ENCODE measurements at regions not wholly inside any gene's neighbourhood (a gene's known extent, or its start where the extent isn't known, plus 50 kb on each side); places are given as distances from the start of the nearest gene placed in this dataset.

DNA sequence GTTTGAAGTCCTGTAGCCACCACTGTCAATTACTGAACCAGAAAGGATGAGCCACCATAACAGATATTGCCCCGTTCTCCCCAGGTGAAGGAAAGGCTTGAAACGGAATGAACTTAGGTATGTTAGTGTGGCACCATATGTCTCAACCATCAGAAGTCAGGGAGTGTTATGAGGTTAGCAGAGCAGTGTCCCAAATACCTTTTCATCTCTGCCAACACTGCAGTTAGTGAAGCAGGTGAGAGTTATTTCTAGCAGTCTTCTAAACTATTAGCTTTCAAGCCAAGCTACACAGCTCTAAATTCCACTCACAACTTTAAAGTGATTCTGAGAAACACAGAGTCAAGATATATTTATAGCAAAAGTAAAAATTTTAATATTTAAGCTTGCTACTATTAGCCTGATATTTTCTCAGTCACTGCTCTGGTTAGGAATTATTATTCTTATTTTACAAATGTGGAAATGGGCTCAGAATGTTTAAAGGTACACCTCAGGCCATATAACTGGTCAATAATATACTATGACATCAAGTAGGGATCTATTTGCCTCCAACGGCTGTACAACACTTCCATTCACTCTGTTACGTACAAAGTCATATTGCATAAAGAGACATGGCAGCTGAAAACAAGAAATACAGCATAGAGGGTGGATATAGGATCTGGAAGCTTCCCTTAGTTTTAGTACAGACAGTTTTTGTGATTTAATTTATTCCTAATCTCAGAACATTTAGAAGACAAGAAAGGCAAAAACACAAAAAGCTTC lies 1527.1 kb upstream of the PRR20A start:
- no peak overlapping the region for H3K4me3 Mint-ChIP-seq (ENCODE audit: low read depth)
- DNase-seq (ENCODE audit: low spot score, unreplicated experiment) = no peak
- no peaks in the 10 kb centered on the region for H3K4me1 Mint-ChIP-seq (ENCODE audit: low read depth)
- H3K9me3 Mint-ChIP-seq (ENCODE audit: low read depth) = no peaks in the 10 kb centered on the region
- H3K36me3 Mint-ChIP-seq (ENCODE audit: insufficient read depth) = no peaks in the 10 kb centered on the region
- no peaks in the 10 kb centered on the region for H3K27me3 Mint-ChIP-seq
- H3K27ac Mint-ChIP-seq = no peak overlapping the region
- TF ChIP-seq, protein P1, sequence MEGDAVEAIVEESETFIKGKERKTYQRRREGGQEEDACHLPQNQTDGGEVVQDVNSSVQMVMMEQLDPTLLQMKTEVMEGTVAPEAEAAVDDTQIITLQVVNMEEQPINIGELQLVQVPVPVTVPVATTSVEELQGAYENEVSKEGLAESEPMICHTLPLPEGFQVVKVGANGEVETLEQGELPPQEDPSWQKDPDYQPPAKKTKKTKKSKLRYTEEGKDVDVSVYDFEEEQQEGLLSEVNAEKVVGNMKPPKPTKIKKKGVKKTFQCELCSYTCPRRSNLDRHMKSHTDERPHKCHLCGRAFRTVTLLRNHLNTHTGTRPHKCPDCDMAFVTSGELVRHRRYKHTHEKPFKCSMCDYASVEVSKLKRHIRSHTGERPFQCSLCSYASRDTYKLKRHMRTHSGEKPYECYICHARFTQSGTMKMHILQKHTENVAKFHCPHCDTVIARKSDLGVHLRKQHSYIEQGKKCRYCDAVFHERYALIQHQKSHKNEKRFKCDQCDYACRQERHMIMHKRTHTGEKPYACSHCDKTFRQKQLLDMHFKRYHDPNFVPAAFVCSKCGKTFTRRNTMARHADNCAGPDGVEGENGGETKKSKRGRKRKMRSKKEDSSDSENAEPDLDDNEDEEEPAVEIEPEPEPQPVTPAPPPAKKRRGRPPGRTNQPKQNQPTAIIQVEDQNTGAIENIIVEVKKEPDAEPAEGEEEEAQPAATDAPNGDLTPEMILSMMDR (IDR thresholded peaks at IDR 0.05; ENCODE audit: unreplicated experiment) = no peak

DNA sequence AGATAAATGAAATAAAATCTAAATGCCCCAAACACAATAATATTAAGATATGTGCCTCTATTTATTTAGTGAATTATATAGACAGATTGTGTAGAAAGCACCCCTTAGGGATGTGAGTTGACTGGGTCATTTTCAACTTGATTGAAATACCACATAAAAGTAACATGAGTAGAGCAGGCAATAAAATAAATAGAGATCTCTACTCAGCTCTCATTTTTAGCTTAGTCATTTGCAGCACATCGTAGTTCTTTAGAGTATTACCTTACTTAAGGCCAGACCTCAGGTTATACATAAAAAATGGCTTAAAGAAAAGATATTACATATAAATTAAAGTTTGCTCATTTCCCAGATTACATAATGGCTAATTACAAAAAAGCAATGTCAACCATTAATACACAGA lies 1525.6 kb upstream of the PRR20A start:
- H3K4me3 Mint-ChIP-seq (ENCODE audit: low read depth) = no peak overlapping the region
- no peaks in the 10 kb centered on the region for H3K9me3 Mint-ChIP-seq (ENCODE audit: low read depth)
- H3K36me3 Mint-ChIP-seq (ENCODE audit: insufficient read depth) = no peaks in the 10 kb centered on the region
- no peak overlapping the region for H3K27ac Mint-ChIP-seq
- TF ChIP-seq, protein P1 (IDR thresholded peaks at IDR 0.05; ENCODE audit: unreplicated experiment) = no peak
- DNase-seq (ENCODE audit: low spot score, unreplicated experiment) = no peak
- no peaks in the 10 kb centered on the region for H3K4me1 Mint-ChIP-seq (ENCODE audit: low read depth)
- H3K27me3 Mint-ChIP-seq = no peaks in the 10 kb centered on the region

DNA sequence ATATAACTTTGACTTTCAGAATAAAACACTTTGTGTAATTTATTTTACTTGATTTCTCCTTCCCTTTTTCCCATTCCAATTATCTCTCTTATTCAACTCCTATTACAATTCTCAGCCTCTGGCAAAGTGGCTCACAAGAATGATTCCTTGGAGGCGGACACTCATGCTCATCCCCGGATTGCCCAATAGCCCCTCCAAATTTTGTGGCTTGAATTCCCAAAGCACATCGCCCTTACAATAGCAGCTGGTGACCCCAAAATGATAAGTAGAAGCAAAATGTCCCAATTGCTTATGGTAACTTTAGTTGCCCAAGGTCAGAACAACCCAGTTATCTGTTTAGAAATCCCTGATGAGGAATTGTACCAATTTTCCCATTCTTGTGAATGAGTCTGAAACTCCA lies 1523.5 kb upstream of the PRR20A start:
- no peak overlapping the region for H3K27ac Mint-ChIP-seq
- DNase-seq (ENCODE audit: low spot score, unreplicated experiment) = no peak
- no peaks in the 10 kb centered on the region for H3K4me1 Mint-ChIP-seq (ENCODE audit: low read depth)
- no peaks in the 10 kb centered on the region for H3K27me3 Mint-ChIP-seq
- H3K36me3 Mint-ChIP-seq (ENCODE audit: insufficient read depth) = no peaks in the 10 kb centered on the region
- H3K4me3 Mint-ChIP-seq (ENCODE audit: low read depth) = no peak overlapping the region
- TF ChIP-seq, protein P1 (IDR thresholded peaks at IDR 0.05; ENCODE audit: unreplicated experiment) = no peak
- H3K9me3 Mint-ChIP-seq (ENCODE audit: low read depth) = no peaks in the 10 kb centered on the region

DNA sequence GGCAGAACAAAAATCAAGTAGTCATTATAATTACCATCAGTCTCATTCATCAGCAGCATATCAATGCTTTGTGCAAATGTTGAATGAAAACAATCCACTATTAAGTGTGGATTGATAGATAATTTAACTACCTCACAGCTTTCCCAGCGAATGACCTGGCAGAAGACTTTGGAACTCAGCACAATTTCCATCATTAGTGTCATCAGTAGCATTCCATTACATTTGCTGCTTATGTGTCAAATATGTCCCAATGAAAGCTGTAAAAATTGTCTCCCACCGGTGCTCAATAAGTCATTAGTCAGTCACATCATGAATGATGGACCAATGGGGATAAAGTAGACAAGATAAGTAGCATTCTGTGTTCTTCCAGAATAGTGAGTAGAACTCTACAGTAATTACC lies 1513.5 kb upstream of the PRR20A start:
- H3K9me3 Mint-ChIP-seq (ENCODE audit: low read depth) = peaks cover 9% of the 10 kb centered on the region
- H3K4me3 Mint-ChIP-seq (ENCODE audit: low read depth) = no peak overlapping the region
- no peaks in the 10 kb centered on the region for H3K36me3 Mint-ChIP-seq (ENCODE audit: insufficient read depth)
- no peaks in the 10 kb centered on the region for H3K27me3 Mint-ChIP-seq
- no peak overlapping the region for H3K27ac Mint-ChIP-seq
- TF ChIP-seq, protein P1 (IDR thresholded peaks at IDR 0.05; ENCODE audit: unreplicated experiment) = no peak
- no peak for DNase-seq (ENCODE audit: low spot score, unreplicated experiment)
- no peaks in the 10 kb centered on the region for H3K4me1 Mint-ChIP-seq (ENCODE audit: low read depth)

DNA sequence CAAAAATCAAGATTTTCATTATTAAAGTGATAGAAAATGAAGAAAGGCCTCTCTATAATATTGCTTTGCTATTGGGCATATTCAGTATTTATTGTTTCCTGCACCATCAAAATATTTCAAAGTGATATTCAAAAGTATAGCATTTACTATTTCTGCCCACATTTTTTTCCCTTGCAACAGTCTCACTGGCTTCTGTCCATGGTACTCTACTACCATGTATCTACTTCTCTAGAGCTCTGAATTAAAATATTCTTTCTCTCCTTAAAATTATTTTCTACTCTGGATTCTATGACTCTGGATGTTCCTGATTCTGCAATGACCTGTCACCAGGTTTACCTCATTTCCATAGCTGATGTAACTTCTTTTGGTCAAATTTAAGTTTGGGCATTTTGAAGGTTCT lies 1508.3 kb upstream of the PRR20A start:
- Mint-ChIP-seq H3K4me3 (ENCODE audit: low read depth) (no peak overlapping the region), H3K27me3 (no peaks in the 10 kb centered on the region), H3K27ac (no peak overlapping the region), H3K36me3 (ENCODE audit: insufficient read depth) (no peaks in the 10 kb centered on the region), H3K4me1 (ENCODE audit: low read depth) (no peaks in the 10 kb centered on the region), H3K9me3 (ENCODE audit: low read depth) (peaks cover 3% of the 10 kb centered on the region)
- DNase-seq (ENCODE audit: low spot score, unreplicated experiment) = no peak
- TF ChIP-seq, protein P1 (IDR thresholded peaks at IDR 0.05; ENCODE audit: unreplicated experiment) = no peak
